Esophagus squamous epithelium (tissue), 4 donors: ENCODE measurements at regions not wholly inside any gene's neighbourhood (a gene's known extent, or its start where the extent isn't known, plus 50 kb on each side); places are given as distances from the start of the nearest gene placed in this dataset.

Source experiments
- CTCF ChIP-seq, 6 experiments: fragments of 450-650 bp in 4 of 6; fragments of 200-600 bp in 2 of 6; sonication (generic) in 2 of 6; IDR thresholded peaks; one replicate each; pipeline ENCODE4 v1.5.1; 2016 to 2019; ENCODE audit warnings: antibody characterized with exemption in 6 of 6, mild to moderate bottlenecking in 4 of 6, moderate library complexity in 4 of 6
- POLR2A ChIP-seq, 4 donors: fragments of 450-650 bp; IDR thresholded peaks; one replicate each; pipeline ENCODE4 v1.6.1; 2017; ENCODE audit warnings: antibody characterized with exemption in 4 of 4, mild to moderate bottlenecking in 4 of 4, moderate library complexity in 3 of 4

GRCh38 chr12:38151991-38152700 lies 164.4 kb upstream of the ALG10B start:
- TF ChIP-seq CTCF (IDR thresholded peaks at IDR 0.05) (no peak), POLR2A (IDR thresholded peaks at IDR 0.05) (no peak)
